GM08714 (cell line): ENCODE measurements at regions not wholly inside any gene's neighbourhood (a gene's known extent, or its start where the extent isn't known, plus 50 kb on each side); places are given as distances from the start of the nearest gene placed in this dataset.
A peak's percentile ranks its signal among the peaks of the same experiment; 100 is the strongest.

Experiments
- H3K4me3 ChIP-seq: fragments of 200-500 bp; sonication (Bioruptor generic); 2 replicates; pipeline ENCODE4 v1.5.1; 2014; ENCODE audit warnings: mild to moderate bottlenecking, low read length, inconsistent platforms
- ZNF274 ChIP-seq: IDR thresholded peaks from 2 replicates; pipeline ENCODE4 v1.6.1; 2012; ENCODE audit warnings: mild to moderate bottlenecking, low read depth, low read length

DNA sequence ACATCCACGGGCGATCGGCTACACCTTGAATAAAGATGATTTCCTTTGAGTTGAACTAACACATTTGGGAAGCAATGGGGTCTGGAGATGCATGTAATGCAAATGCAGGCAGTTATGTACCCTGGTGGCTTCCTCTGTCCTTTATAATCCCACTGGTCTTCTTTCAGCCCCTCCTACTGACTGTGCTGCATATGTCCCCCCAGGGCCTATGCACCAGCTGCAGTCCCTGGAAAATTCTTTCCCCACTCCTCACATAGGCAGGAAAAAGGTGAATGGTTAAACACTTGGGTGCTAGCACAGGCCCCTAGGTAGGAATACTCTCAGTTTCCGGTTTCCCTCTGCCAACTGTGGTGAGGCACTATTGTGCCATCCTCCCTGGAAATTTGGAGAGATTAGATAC is 294.8 kb upstream of the SOX5 start:
- no peak for TF ChIP-seq ZNF274
- H3K4me3 ChIP-seq, result no peak overlapping the region

DNA sequence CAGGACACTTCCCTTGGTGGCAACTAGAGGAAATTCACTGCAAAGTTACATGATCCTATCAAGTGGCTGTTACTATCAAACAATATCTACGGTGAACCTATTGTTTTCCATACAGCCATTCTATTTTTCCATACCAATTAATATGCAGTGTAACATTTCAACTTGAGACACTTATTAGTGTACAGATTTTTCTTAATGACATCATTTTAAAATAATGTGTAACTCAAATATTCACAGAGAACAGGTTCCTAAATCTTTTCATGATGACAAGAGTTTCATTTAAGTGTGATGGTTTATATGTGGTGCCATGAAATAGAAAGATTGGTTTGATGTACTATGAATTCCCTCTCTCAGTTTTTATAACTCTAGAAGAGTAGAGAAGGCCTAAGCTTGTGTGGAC is 291.2 kb upstream of the SOX5 start:
- H3K4me3 ChIP-seq, result no peak overlapping the region
- no peak for TF ChIP-seq ZNF274

DNA sequence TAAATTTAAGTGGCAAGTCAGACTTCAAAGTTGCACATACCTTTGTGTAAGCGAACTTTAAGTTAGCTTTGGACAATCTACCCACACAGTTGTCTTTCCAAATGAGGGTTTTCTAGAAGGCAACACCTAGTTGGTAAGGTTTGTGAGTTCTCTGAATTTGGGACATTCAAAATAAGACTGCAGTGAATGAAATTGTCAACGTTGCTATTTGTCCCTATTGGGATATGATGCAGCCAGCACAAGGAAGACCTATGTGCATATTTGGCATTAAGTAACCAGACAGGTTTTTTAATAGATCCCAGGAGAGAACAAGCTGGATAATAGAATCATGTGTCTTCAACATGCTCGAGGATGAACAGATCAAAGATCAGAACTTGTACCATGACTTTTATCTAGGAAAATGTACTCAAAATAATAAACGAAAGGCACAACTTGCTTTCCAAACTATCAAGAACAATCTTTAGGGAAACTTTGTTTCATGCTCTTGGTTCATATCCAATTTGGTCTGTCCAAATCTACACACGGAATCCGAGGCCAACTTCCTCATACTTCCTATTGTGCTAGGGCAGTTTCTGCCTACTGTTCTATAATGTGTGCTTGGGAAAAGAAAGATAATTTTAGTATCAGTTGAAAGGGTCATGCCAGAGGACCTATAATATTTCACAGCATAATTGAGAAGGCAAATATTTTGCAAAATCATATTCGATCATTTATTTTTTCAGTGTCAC is 284.2 kb upstream of the SOX5 start:
- TF ChIP-seq ZNF274, result no peak
- no peak overlapping the region for H3K4me3 ChIP-seq

DNA sequence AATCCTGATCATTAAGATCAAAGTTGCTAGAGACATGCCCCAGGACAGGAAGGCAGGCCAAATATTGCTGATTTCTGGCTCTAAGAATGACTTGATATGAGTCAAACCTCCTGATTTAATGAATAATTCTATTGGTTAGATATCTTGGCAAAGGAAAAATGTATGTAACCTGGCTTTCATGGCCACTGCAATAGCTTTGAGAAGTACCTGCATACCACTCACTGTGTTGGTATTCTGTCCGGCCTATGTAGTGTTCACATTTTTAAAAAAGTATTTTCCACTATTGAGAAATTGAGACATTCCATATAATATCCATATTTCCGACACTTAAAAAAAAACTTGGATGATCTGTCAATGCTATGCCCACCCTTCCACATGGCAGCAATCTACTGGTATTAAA is 283.1 kb upstream of the SOX5 start:
- TF ChIP-seq ZNF274, result no peak
- no peak overlapping the region for H3K4me3 ChIP-seq

DNA sequence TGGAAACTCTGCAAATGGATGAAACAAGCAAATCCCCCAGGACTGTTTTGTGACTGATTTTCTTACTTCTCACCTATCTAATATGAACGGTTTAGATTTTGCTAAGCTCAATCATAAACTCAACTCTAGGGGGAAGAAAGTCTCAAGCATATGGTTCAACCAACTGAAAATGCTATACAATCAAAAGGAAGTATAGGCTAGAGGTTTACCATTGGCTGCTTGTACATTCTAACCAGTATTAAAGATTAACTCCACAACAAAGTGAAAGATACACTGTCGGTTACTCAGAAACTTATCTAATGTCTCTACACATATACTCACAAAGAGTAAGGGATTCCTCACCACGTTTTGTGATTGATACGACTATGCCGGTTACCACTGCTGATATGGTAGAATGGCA is 281.8 kb upstream of the SOX5 start:
- no peak overlapping the region for H3K4me3 ChIP-seq
- TF ChIP-seq ZNF274, result no peak

DNA sequence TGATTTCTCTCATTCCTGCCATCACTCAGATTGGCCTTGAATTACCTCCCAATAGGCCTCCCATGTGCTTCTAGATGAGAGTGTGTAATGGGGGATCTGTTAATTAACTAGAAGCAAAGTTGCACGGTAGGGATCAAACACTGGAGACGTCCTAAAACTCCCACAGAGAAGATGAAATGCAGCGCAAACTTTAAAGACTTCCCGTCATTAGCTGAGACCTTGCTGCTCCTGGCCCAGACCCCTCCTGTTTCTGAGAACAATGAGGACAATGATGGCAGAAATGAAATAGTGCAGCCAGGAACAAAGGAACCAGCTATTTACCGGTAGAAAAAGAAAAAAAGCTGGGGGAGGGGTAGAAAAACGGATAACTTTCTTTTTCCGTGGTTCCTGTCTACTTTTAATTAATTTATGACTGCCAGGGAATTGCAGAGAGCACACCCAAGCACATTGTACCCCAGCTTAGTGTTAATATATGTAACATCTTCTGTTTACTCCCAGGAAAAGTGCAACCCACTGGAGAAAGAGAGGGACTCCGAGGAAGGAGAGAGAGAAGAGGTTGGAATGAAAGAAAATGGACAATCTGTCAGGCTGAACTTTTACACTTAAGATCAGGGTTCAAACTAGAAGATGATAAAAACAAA is 280.7 kb upstream of the SOX5 start:
- peak overlapping the region; percentile 63 for H3K4me3 ChIP-seq
- TF ChIP-seq ZNF274, result no peak

DNA sequence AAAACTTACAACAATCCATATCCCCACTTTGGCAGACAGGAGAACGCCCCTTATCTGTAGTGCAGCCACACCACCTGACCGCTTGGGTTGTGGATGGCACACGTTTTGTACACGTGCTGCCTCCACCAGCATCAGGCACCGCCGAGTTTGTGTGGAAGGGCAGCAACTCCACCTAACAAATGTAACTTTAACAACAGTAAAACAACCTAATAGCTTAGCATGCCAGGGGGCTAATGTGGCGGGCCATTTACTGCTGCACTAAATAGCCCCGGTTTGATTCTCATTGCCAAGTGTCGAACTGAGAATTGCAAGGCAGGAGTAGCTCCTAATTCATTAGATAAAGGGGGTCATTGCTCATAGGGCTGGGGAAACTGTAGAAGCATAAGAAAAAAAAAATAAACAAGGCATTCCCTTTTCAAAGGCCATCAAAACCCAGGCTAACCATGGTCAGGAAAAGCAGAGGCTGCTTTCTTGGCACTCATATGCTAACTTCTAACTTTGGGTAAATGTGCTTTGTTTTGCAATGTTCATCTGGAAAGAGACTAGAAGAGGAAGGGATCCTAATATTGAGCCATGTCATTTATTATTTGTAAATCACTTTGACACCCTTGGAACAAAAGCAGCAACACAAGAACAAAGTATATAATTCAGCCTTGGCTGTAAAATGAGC is 279.7 kb upstream of the SOX5 start:
- no peak for TF ChIP-seq ZNF274
- peak overlapping the region; percentile 48 for H3K4me3 ChIP-seq

DNA sequence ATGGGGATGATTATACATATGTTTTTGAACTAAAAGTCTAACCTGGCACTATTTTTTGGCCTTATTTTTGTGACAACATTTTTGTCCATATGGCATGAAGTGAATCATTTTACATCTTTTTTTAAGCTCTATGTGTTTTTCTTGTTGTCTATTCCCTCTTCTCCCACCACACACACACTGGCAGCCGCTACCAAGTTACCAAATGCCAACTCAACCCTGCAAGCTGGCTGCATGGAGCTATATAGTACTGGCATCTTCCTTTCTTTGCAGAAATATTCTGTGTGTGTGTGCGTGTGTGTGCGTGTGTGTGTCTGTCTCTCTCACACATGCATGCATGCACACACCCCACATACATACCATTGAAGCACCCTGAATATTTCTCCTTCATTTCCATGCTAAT is 278.9 kb upstream of the SOX5 start:
- TF ChIP-seq ZNF274, result no peak
- peak overlapping the region; percentile 26; the same call in 1 of the 2 replicates for H3K4me3 ChIP-seq

DNA sequence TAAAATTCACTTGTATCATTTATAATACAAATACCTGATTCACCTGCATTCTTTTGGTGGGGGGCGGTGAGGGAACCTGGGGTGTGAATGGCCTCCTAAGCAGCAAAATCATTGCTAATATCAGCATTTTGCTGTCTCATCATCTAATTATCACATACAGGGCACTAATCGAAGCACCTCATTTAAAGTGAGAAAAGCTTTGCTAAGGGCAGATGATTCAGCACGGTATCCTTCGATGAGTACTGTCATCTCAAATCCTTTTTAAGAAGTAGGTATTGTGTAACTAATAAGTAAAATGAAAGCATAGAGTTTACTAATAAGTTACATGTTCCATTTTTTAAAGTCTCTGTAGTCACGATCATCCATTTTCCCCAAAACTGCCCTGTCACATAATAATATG is 278.1 kb upstream of the SOX5 start:
- no peak for TF ChIP-seq ZNF274
- H3K4me3 ChIP-seq, result peak overlapping the region; percentile 26; the same call in 1 of the 2 replicates

DNA sequence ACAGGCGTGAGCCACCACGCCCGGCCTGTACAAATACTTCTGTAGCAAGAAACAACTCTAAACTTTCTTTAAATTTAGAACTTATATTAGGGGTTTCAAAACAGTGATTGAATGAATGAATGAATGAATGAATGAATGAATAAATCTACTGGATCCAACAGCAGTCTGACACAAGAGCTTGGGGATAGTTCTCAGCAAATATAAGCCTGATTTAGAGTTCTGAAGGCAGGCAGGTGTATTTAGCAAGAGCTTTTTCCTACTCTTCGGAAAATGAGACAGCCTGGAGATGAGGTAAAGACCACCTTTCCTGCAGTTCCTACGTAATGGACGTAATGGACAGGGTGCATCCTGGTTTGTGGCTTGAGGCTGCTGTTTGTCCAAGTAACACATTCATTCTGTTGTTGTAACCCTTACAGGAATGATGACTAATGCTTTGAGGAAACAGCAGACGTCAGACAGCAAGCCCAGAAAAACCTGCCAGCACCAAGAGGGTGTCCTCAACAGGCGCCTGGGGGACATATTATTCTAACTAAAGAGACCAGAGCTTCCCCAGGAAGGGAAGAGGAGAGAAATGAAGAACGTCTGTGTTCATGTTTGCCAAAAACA is 277.4 kb upstream of the SOX5 start:
- TF ChIP-seq ZNF274, result no peak
- H3K4me3 ChIP-seq, result peak overlapping the region; percentile 25

DNA sequence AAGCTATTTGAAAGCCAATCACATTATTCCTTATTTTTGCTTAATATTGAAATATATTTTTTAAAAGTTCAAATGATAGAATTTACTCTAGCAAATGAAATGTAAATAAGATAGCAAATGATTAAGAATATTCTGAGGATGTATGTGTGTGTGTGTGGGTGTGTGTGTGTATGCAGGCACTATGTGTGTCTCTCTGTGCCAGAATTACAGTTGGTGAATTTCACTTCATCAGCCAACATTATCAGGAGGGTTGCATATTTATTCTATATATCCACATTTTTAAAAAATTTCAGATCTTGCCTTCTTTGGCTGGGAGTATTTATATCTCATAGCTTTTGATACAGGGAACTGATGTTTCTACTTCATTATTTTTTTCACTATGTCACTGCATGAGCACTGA is 274.9 kb upstream of the SOX5 start:
- H3K4me3 ChIP-seq, result no peak overlapping the region
- TF ChIP-seq ZNF274, result no peak

DNA sequence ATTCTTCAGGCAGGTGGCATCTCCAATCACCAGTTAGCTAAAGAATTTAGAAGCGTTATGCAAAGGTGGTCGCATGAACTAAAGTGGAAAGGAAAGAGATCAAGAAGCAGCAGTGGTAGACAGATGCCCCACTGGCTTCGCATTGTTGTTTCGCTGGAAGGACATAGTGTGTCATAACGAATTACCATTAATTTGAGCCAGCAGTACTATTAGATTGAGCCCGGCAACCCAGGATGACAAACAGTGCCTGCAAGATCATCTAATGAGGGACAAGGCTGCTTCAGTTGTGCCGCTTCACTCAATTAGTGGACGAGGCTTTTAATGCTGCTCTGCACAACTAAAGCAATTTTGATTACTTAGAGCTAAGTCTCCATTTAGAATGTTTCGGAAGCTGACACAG is 274.5 kb upstream of the SOX5 start:
- TF ChIP-seq ZNF274, result no peak
- no peak overlapping the region for H3K4me3 ChIP-seq

DNA sequence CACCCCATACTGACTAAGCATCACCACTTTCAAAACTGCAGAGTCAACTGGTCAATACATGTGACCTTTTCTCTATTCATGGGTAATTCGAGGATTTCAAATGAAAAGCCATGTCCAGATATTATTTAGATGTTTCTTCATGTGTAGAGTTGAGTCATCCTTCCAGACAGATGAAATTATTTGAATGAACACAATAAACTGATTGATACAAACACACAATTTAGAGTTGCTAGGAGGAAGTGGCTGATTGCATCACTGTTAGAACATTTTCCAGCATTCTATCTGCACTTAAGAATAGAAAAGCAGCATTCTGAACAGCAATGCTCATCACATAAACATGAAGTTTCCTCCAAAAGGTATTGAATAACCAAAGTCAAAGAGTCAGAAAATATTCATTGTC is 273.5 kb upstream of the SOX5 start:
- no peak for TF ChIP-seq ZNF274
- H3K4me3 ChIP-seq, result no peak overlapping the region

DNA sequence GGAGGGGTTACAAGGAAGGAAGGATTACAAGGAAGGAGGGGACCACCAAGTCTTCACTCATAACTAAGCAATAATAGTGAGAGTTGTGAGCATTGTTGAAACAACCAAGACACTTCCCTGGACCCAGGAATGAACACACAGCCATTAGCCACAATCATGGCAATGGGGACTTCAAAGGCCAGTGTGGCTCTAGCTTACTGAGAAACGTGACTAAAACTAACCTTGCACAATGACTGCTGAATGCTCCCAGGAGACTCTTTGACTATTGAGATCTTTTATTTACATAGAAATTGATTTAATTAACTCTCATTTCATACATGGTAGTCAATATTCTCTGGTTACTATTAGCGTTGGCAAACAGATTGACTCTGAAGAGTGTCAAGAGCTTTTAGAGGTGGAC is 263.0 kb upstream of the SOX5 start:
- H3K4me3 ChIP-seq, result no peak overlapping the region
- no peak for TF ChIP-seq ZNF274

DNA sequence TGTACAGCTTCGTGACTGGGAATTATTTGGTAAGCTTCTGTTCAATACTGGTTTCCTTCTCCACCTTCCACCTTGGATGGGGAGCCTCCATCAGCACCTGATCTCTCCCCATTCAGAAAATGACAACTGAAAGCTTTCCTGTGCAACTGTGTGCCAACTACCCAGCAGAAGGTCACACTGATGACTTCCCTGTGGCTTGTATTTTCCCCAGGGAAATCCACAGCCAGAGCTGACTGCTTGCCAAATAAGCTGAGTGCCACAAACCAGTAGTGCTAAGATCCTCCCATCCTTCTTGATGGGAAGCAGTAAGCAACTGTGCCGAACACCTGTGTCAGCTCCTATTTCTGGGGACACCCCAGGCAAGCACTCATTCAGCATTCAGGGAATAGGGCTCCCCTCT is 257.2 kb upstream of the SOX5 start:
- no peak overlapping the region for H3K4me3 ChIP-seq
- TF ChIP-seq ZNF274, result no peak
